ENCODE measurements at regions not wholly inside any gene's neighbourhood (a gene's known extent, or its start where the extent isn't known, plus 50 kb on each side); places are given as distances from the start of the nearest gene placed in this dataset.

- H3K4me3 ChIP-seq (ENCODE audit: low read length), result no peak overlapping the region
- DNase-seq (ENCODE audit: low read depth, low spot score), result peak; percentile 88
Observed at GRCh38 chr6:14270925-14271788, 153.6 kb downstream of the CD83 start.

GRCh38 chr6:14271789-14272736 lies 154.5 kb downstream of the CD83 start:
- DNase-seq (ENCODE audit: low read depth, low spot score), result no peak
- no peak overlapping the region for H3K4me3 ChIP-seq (ENCODE audit: low read length)

- no peak overlapping the region for H3K4me3 ChIP-seq (ENCODE audit: low read length)
- DNase-seq (ENCODE audit: low read depth, low spot score), result no peak
Observed at GRCh38 chr6:14272737-14273085, 155.1 kb downstream of the CD83 start.

GRCh38 chr6:14273191-14273590 lies 155.6 kb downstream of the CD83 start:
- no peak for DNase-seq (ENCODE audit: low read depth, low spot score)
- no peak overlapping the region for H3K4me3 ChIP-seq (ENCODE audit: low read length)

- H3K4me3 ChIP-seq (ENCODE audit: low read length), result no peak overlapping the region
- no peak for DNase-seq (ENCODE audit: low read depth, low spot score)
Observed at GRCh38 chr6:14274016-14274415, 156.4 kb downstream of the CD83 start.

GRCh38 chr6:14274546-14275492 lies 157.2 kb downstream of the CD83 start:
- no peak overlapping the region for H3K4me3 ChIP-seq (ENCODE audit: low read length)
- DNase-seq (ENCODE audit: low read depth, low spot score), result peak; percentile 62

GRCh38 chr6:14275493-14275851 lies 157.9 kb downstream of the CD83 start:
- H3K4me3 ChIP-seq (ENCODE audit: low read length), result 0 out of 2 replicates have a peak overlapping the region, but pooled peaks have one; percentile 5
- peak; percentile 58 for DNase-seq (ENCODE audit: low read depth, low spot score)

GRCh38 chr6:14276071-14276470 lies 158.5 kb downstream of the CD83 start:
- DNase-seq (ENCODE audit: low read depth, low spot score), result no peak
- no peak overlapping the region for H3K4me3 ChIP-seq (ENCODE audit: low read length)

GRCh38 chr6:14276667-14277404 lies 159.3 kb downstream of the CD83 start:
- DNase-seq (ENCODE audit: low read depth, low spot score), result peak; percentile 95
- peak overlapping the region; percentile 26 for H3K4me3 ChIP-seq (ENCODE audit: low read length)

- peak overlapping the region; percentile 26 for H3K4me3 ChIP-seq (ENCODE audit: low read length)
- no peak for DNase-seq (ENCODE audit: low read depth, low spot score)
Observed at GRCh38 chr6:14277405-14277930, 159.9 kb downstream of the CD83 start.

GRCh38 chr6:14278006-14278405 lies 160.4 kb downstream of the CD83 start:
- no peak for DNase-seq (ENCODE audit: low read depth, low spot score)
- H3K4me3 ChIP-seq (ENCODE audit: low read length), result no peak overlapping the region

- H3K4me3 ChIP-seq (ENCODE audit: low read length), result no peak overlapping the region
- DNase-seq (ENCODE audit: low read depth, low spot score), result no peak
Observed at GRCh38 chr6:14278446-14278845, 160.9 kb downstream of the CD83 start.

GRCh38 chr6:14280006-14280510 lies 162.5 kb downstream of the CD83 start:
- H3K4me3 ChIP-seq (ENCODE audit: low read length), result no peak overlapping the region
- DNase-seq (ENCODE audit: low read depth, low spot score), result no peak

- H3K4me3 ChIP-seq (ENCODE audit: low read length), result no peak overlapping the region
Observed at GRCh38 chr6:14280766-14281293, 163.3 kb downstream of the CD83 start.

GRCh38 chr6:14281811-14282660 lies 164.5 kb downstream of the CD83 start:
- no peak for DNase-seq (ENCODE audit: low read depth, low spot score)
- no peak overlapping the region for H3K4me3 ChIP-seq (ENCODE audit: low read length)

More at GRCh38 chr6:14280766-14281293, 163.3 kb downstream of the CD83 start:
- DNase-seq (ENCODE audit: low read depth, low spot score), result no peak

GRCh38 chr6:14282854-14283505 lies 165.4 kb downstream of the CD83 start:
- no peak for DNase-seq (ENCODE audit: low read depth, low spot score)
- H3K4me3 ChIP-seq (ENCODE audit: low read length), result no peak overlapping the region
